ENCODE measurements at regions not wholly inside any gene's neighbourhood (a gene's known extent, or its start where the extent isn't known, plus 50 kb on each side); places are given as distances from the start of the nearest gene placed in this dataset.

- FAIRE-seq, result no peak
- DNase-seq (ENCODE audit: low spot score), result no peak
Measured at GRCh38 chr4:33187035-33187434, 2466.9 kb downstream of the PCDH7 start.

GRCh38 chr4:33188733-33189132, 2468.6 kb downstream of the PCDH7 start:
- DNase-seq (ENCODE audit: low spot score) (no peak), FAIRE-seq (peak; percentile 13)

- FAIRE-seq, result peak; percentile 53
- DNase-seq (ENCODE audit: low spot score), result no peak
Measured at GRCh38 chr4:33189169-33189568, 2469.0 kb downstream of the PCDH7 start.

GRCh38 chr4:33193109-33193508, 2472.9 kb downstream of the PCDH7 start:
- FAIRE-seq (peak; percentile 52), DNase-seq (ENCODE audit: low spot score) (no peak)

GRCh38 chr4:33200377-33200776, 2480.2 kb downstream of the PCDH7 start:
- DNase-seq (ENCODE audit: low spot score), result no peak
- no peak for FAIRE-seq

- no peak for FAIRE-seq
- DNase-seq (ENCODE audit: low spot score), result no peak
Measured at GRCh38 chr4:33218238-33218637, 2498.1 kb downstream of the PCDH7 start.

GRCh38 chr4:33226133-33226532, 2506.0 kb downstream of the PCDH7 start:
- FAIRE-seq, result no peak
- no peak for DNase-seq (ENCODE audit: low spot score)

- DNase-seq (ENCODE audit: low spot score), result no peak
- FAIRE-seq, result no peak
Measured at GRCh38 chr4:33226783-33227182, 2506.6 kb downstream of the PCDH7 start.

- DNase-seq (ENCODE audit: low spot score) (no peak), FAIRE-seq (no peak)
Measured at GRCh38 chr4:33255094-33255493, 2534.9 kb downstream of the PCDH7 start.

- FAIRE-seq, result no peak
- no peak for DNase-seq (ENCODE audit: low spot score)
Measured at GRCh38 chr4:33255507-33255906, 2535.3 kb downstream of the PCDH7 start.

- FAIRE-seq (no peak), DNase-seq (ENCODE audit: low spot score) (no peak)
Measured at GRCh38 chr4:33262824-33263223, 2542.7 kb downstream of the PCDH7 start.

GRCh38 chr4:33268776-33269175, 2548.6 kb downstream of the PCDH7 start:
- DNase-seq (ENCODE audit: low spot score), result no peak
- FAIRE-seq, result peak; percentile 32

- FAIRE-seq (no peak), DNase-seq (ENCODE audit: low spot score) (no peak)
Measured at GRCh38 chr4:33270403-33270802, 2550.2 kb downstream of the PCDH7 start.

GRCh38 chr4:33272722-33273121, 2552.6 kb downstream of the PCDH7 start:
- DNase-seq (ENCODE audit: low spot score) (no peak), FAIRE-seq (no peak)

GRCh38 chr4:33283818-33284217, 2563.6 kb downstream of the PCDH7 start:
- DNase-seq (ENCODE audit: low spot score), result no peak
- FAIRE-seq, result no peak

- peak; percentile 52 for FAIRE-seq
Measured at GRCh38 chr4:33296876-33297455, 2576.8 kb downstream of the PCDH7 start.

GRCh38 chr4:33302321-33302720, 2582.2 kb downstream of the PCDH7 start:
- peak; percentile 6 for DNase-seq (ENCODE audit: low spot score)
- FAIRE-seq, result no peak

More at GRCh38 chr4:33296876-33297455, 2576.8 kb downstream of the PCDH7 start:
- DNase-seq (ENCODE audit: low spot score), result no peak

- FAIRE-seq (no peak), DNase-seq (ENCODE audit: low spot score) (no peak)
Measured at GRCh38 chr4:33306131-33306530, 2586.0 kb downstream of the PCDH7 start.

GRCh38 chr4:33316033-33316432, 2595.9 kb downstream of the PCDH7 start:
- no peak for FAIRE-seq
- no peak for DNase-seq (ENCODE audit: low spot score)

GRCh38 chr4:33316578-33316977, 2596.4 kb downstream of the PCDH7 start:
- no peak for DNase-seq (ENCODE audit: low spot score)
- FAIRE-seq, result no peak

- DNase-seq (ENCODE audit: low spot score) (no peak), FAIRE-seq (no peak)
Measured at GRCh38 chr4:33323393-33323792, 2603.2 kb downstream of the PCDH7 start.

GRCh38 chr4:33334416-33334815, 2614.2 kb downstream of the PCDH7 start:
- FAIRE-seq (no peak), DNase-seq (ENCODE audit: low spot score) (no peak)

GRCh38 chr4:33339762-33340161, 2619.6 kb downstream of the PCDH7 start:
- DNase-seq (ENCODE audit: low spot score) (no peak), FAIRE-seq (no peak)

- FAIRE-seq (no peak), DNase-seq (ENCODE audit: low spot score) (no peak)
Measured at GRCh38 chr4:33340168-33340567, 2620.0 kb downstream of the PCDH7 start.

Measured in urothelium cell line (cell line).